ENCODE measurements at regions not wholly inside any gene's neighbourhood (a gene's known extent, or its start where the extent isn't known, plus 50 kb on each side); places are given as distances from the start of the nearest gene placed in this dataset.

DNA sequence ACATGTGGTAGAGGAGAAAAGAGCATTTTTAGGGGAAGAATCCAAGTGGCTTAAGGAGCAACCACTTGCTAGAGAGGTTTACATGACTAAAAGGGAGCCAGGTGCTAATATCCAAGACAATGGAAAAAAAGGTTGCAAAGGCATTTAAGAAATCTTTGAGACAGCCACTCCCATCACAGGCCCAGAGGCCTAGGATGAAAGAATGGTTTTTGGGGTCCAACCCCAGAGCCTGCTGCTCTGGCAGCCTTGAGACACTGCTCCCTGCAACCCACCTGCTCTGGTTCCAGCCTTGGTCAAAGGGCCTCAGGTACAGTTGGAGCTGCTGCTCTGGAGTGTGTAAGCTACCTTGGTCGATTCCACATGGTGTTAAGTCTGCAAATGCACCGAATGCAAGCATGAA lies 84.1 kb upstream of the FREM3 start:
- WGBS (ENCODE audit: insufficient coverage): 60% methylated on average over 1 of the region's 2 CpGs
- DNase-seq: no peak
- Histone ChIP-seq H3K79me2 (ENCODE audit: control insufficient read depth, insufficient read depth, low read length) (no peaks in the 10 kb centered on the region), H3K9me3 (ENCODE audit: control extremely low read depth in 1 of 3, control insufficient read depth in 2 of 3, insufficient read depth in 1 of 3, low read length in 2 of 3) (peaks cover 2 to 6% (median 6%) of the 10 kb centered on the region in 3 donors), H3K27ac (ENCODE audit: low read length in 2 of 2) (no peak overlapping the region), H4K20me1 (ENCODE audit: control insufficient read depth, insufficient read depth, low read length, poor library complexity, severe bottlenecking) (no peaks in the 10 kb centered on the region), H3K4me3 (ENCODE audit: control extremely low read depth in 1 of 5, extremely low read depth in 1 of 5, insufficient read depth in 1 of 5, low read depth in 2 of 5, low read length in 4 of 5) (no peak overlapping the region), H3K9ac (ENCODE audit: low read length) (no peak overlapping the region), H3K27me3 (replicated peaks in 1 of 4; ENCODE audit: control extremely low read depth in 1 of 4, control insufficient read depth in 3 of 4, insufficient read depth in 4 of 4, low read length in 3 of 4) (no peaks in the 10 kb centered on the region), H3K4me2 (replicated peaks; ENCODE audit: low read depth, low read length, poor library complexity, severe bottlenecking) (no peak overlapping the region), H3K4me1 (ENCODE audit: control insufficient read depth in 2 of 2, insufficient read depth in 2 of 2, low read length in 2 of 2) (peaks cover 3% of the 10 kb centered on the region in 2 donors), H3K36me3 (replicated peaks in 1 of 2; ENCODE audit: control extremely low read depth in 1 of 2, control insufficient read depth in 1 of 2, extremely low read depth in 1 of 2, insufficient read depth in 2 of 2, low read length in 1 of 2) (no peaks in the 10 kb centered on the region), H2AFZ (ENCODE audit: insufficient read depth, low read depth, low read length, poor library complexity, severe bottlenecking) (no peak overlapping the region)
- peaks cover 3% of the 10 kb centered on the region for H3K4me1 Mint-ChIP-seq
- POLR2A ChIA-PET: no interaction called here
- no peaks in the 10 kb centered on the region for H3K27me3 Mint-ChIP-seq
- H3K9me3 Mint-ChIP-seq (ENCODE audit: insufficient read depth): peaks cover 9% of the 10 kb centered on the region
- intact Hi-C loops (cut with micrococcal nuclease): no loop called here
- TF ChIP-seq, protein P1, sequence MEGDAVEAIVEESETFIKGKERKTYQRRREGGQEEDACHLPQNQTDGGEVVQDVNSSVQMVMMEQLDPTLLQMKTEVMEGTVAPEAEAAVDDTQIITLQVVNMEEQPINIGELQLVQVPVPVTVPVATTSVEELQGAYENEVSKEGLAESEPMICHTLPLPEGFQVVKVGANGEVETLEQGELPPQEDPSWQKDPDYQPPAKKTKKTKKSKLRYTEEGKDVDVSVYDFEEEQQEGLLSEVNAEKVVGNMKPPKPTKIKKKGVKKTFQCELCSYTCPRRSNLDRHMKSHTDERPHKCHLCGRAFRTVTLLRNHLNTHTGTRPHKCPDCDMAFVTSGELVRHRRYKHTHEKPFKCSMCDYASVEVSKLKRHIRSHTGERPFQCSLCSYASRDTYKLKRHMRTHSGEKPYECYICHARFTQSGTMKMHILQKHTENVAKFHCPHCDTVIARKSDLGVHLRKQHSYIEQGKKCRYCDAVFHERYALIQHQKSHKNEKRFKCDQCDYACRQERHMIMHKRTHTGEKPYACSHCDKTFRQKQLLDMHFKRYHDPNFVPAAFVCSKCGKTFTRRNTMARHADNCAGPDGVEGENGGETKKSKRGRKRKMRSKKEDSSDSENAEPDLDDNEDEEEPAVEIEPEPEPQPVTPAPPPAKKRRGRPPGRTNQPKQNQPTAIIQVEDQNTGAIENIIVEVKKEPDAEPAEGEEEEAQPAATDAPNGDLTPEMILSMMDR (IDR thresholded peaks at IDR 0.05): no peak
- no peak for TF ChIP-seq EZH2 (IDR thresholded peaks at IDR 0.05; ENCODE audit: borderline replicate concordance, insufficient read depth, low read depth, low read length, poor library complexity, severe bottlenecking)
- ATAC-seq (ENCODE audit: low read depth): no peak
- no peak overlapping the region for H3K4me3 Mint-ChIP-seq
- no peak overlapping the region for H3K27ac Mint-ChIP-seq
- CTCF ChIA-PET: no interaction called here

DNA sequence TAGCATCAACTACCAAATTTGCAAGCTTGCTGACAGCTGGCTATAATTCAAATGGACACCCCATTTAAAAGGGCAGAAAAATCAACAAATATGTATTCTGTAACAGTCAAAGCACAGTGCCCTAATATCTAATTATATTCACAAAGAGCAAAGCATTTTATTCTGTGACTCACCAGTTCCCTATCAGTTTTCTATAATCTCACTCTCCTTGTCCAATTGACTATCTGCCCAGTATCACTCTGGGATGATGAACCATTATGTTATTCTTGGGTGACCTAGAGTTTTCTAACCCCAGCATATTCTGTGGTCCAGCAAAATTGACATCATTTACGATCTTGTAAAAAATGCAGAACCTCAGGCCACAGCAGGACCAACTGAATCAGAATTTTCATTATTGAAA lies 82.0 kb upstream of the FREM3 start:
- Histone ChIP-seq H3K9me3 (ENCODE audit: control extremely low read depth in 1 of 3, control insufficient read depth in 2 of 3, insufficient read depth in 1 of 3, low read length in 2 of 3) (peaks cover 2 to 6% (median 6%) of the 10 kb centered on the region in 3 donors), H3K4me2 (replicated peaks; ENCODE audit: low read depth, low read length, poor library complexity, severe bottlenecking) (no peak overlapping the region), H3K27ac (ENCODE audit: low read length in 2 of 2) (no peak overlapping the region), H3K27me3 (replicated peaks in 1 of 4; ENCODE audit: control extremely low read depth in 1 of 4, control insufficient read depth in 3 of 4, insufficient read depth in 4 of 4, low read length in 3 of 4) (peaks cover 0 to 2% (median 0%) of the 10 kb centered on the region in 4 experiments), H3K4me1 (ENCODE audit: control insufficient read depth in 2 of 2, insufficient read depth in 2 of 2, low read length in 2 of 2) (no peaks in the 10 kb centered on the region), H3K79me2 (ENCODE audit: control insufficient read depth, insufficient read depth, low read length) (no peaks in the 10 kb centered on the region), H3K36me3 (replicated peaks in 1 of 2; ENCODE audit: control extremely low read depth in 1 of 2, control insufficient read depth in 1 of 2, extremely low read depth in 1 of 2, insufficient read depth in 2 of 2, low read length in 1 of 2) (no peaks in the 10 kb centered on the region), H3K4me3 (ENCODE audit: control extremely low read depth in 1 of 5, extremely low read depth in 1 of 5, insufficient read depth in 1 of 5, low read depth in 2 of 5, low read length in 4 of 5) (no peak overlapping the region), H2AFZ (ENCODE audit: insufficient read depth, low read depth, low read length, poor library complexity, severe bottlenecking) (no peak overlapping the region), H4K20me1 (ENCODE audit: control insufficient read depth, insufficient read depth, low read length, poor library complexity, severe bottlenecking) (no peaks in the 10 kb centered on the region), H3K9ac (ENCODE audit: low read length) (no peak overlapping the region)
- WGBS (ENCODE audit: insufficient coverage): 88% methylated on average over 1 of the region's 1 CpG
- Mint-ChIP-seq H3K4me1 (no peaks in the 10 kb centered on the region), H3K4me3 (no peak overlapping the region), H3K27me3 (no peaks in the 10 kb centered on the region), H3K27ac (no peak overlapping the region), H3K9me3 (ENCODE audit: insufficient read depth) (peaks cover 9% of the 10 kb centered on the region)
- ChIA-PET POLR2A (no interaction called here), CTCF (interaction anchor here (1.2 kb wide), 1 partner anchor 9 kb away, joined by 4 read pairs; no protein-coding TSS in a partner anchor)
- no peak for DNase-seq
- no peak for ATAC-seq (ENCODE audit: low read depth)
- TF ChIP-seq, protein P1 (IDR thresholded peaks at IDR 0.05): no peak
- no peak for TF ChIP-seq EZH2 (IDR thresholded peaks at IDR 0.05; ENCODE audit: borderline replicate concordance, insufficient read depth, low read depth, low read length, poor library complexity, severe bottlenecking)
- intact Hi-C loops (cut with micrococcal nuclease): no loop called here
